NCI-H2081 treated with DMSO at 0.1 percent for 48 hours (cell line): ENCODE measurements at regions not wholly inside any gene's neighbourhood (a gene's known extent, or its start where the extent isn't known, plus 50 kb on each side); places are given as distances from the start of the nearest gene placed in this dataset.
"Not testable (repeated sequence)": the region's sequence is repeated elsewhere in the genome, so short reads cannot be mapped to it uniquely, and the experiment has no call there.

ENCODE experiments used
- DNase-seq: peaks from one replicate; lab custom pipeline; 2025; lab: John Stamatoyannopoulos, UW

DNA sequence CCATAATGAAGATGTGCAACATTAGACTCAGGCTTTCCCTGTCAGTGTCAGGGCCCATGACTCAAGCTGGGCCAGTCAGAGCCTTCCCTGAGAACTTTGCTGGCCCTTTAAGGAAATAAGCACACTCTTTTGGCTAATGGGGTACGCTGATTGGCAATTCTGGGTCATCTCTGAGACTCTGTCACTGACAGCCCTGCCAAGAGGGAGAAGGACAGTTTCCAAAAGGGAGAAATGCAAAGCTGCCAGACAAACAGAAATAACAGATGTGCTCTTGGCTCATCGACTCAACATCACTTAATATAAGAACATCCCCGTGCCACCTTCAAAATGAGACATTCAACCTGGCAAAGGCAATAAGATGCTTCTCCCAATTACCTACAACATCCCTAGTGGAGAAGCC, 491.9 kb upstream of the PROK2 start:
- no peak for DNase-seq

DNA sequence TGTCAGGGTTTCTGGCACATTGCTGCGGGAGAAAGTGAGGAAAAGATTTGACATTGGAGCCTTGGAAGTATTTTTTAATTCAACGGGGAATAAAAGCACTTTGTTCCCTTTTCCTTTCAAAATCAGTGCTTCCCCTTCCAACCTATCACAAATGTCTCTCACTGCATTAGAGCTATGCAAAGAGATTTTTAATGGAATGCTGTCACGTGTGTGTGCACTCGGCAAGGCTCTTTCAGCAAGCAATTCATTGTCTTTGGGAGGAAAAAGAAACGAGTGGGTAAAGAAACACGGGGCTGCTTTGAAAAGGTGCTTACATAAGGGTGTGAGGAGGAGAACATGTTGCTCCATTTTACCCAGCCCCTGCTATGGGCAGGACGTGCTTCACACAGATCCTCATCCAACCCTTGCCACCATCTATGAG, 490.4 kb upstream of the PROK2 start:
- DNase-seq: no peak

- no peak for DNase-seq
Observed at GRCh38 chr3:72274493-72275330, 489.8 kb upstream of the PROK2 start.

- DNase-seq: no peak
Observed at GRCh38 chr3:72273615-72274014, 488.7 kb upstream of the PROK2 start.

DNA sequence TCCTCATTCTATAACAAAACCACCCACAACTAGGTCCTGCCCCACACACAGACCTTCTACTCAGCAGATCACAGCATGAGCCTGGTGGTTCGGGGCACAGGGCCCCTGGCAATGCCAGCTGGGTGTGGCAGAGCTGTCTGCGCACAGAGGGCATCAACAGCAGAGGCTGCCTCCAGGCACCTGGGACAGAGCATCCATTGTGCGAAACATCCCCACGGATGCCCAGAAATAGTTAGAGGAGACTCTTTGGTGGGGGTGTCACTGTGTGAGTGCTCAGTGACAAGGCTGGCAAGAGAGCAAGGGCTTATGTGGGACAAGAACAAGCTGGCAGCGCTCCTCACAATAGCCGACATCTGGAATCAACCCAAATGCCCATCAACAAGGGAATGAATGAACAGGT, 487.4 kb upstream of the PROK2 start:
- no peak for DNase-seq

DNA sequence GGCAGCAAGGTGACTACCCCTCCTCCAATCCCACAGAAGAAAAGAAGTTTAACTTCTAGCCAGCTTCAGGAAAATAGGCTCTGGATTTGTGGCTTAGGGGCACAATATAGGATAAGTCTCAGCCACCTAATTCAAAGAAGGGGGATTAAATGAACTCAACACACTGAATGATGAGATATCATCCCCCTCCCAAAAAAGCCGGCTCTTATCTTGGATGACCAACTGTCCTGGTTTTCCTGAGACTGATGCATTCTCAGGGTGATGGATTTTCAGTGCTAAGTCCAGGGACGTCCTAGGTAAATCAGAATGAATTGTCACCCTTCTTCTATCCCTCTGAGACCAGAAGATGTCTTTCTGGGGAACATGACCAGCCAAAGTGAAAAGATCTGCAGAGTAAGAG, 487.0 kb upstream of the PROK2 start:
- DNase-seq: no peak

GRCh38 chr3:72271216-72271615, 486.3 kb upstream of the PROK2 start:
- DNase-seq: no peak

DNA sequence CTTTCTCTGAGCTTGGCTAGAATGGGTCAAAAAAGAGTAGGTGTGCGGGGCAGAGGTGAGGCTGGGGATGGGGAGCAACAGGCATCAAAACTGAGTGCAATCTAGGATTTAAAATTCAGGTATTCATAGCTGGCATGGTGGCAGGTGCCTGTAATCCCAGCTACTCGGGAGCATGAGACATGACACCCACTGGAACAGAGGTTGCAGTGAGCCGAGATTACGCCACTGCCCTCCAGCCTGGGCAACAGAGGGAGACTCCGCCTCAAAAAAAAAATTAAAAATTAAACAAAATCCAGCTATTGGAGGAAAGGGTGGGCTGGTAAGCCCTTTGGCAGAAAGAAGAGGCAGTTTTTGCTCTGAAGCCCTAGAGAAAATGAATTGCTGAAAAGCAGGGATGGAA, 485.8 kb upstream of the PROK2 start:
- DNase-seq: no peak

GRCh38 chr3:72270072-72270681, 485.2 kb upstream of the PROK2 start:
- DNase-seq: no peak

- DNase-seq: no peak
Observed at GRCh38 chr3:72269475-72269874, 484.5 kb upstream of the PROK2 start.

DNA sequence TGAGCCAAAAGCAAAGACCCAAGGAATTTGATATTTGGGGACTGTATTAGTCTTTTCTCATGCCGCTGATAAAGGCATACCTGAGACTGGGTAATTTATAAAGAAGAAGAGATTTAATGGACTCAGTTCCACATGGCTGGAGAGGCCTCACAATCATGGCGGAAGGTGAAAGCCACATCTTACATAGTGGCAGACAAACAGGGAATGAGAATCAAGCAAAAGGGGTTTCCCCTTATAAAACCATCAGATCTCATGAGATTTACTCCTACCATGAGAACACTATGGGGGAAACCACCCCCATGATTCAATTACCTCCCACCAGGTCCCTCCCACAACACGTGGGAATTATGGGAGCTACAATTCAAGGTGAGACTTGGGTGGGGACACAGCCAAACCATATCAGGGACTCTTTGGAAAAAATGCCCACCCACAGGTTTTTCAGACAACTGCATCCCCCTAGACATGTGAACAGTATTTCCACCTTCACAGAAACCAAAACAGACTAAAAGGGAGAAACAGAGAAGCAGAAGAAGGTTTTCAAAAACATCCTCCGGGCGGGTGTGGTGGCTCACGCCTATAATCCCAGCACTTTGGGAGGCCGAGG, 482.1 kb upstream of the PROK2 start:
- not testable (repeated sequence) for DNase-seq

- no peak for DNase-seq
Observed at GRCh38 chr3:72266016-72266370, 481.0 kb upstream of the PROK2 start.

GRCh38 chr3:72265256-72266015, 480.5 kb upstream of the PROK2 start:
- DNase-seq: no peak

GRCh38 chr3:72263223-72263990, 478.5 kb upstream of the PROK2 start:
- no peak for DNase-seq

DNA sequence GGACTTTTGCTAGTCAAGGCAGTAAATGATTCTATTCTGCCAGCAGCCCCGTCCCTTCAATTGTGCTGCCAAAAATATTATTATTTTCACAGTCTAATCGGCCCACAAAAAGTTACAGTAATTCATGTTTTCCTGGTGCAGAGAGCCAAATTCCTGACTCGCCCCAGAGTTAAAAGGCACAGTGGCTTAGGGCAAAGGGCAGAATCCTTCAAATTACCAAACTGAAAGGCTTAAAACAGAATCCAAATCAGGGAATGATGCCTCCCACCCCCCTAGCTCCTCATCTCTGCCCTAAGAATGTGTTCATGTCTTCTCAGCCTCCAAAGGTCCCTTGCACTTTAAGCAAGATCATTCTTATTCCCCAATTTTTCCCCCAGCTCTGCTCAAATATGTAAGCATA, 477.8 kb upstream of the PROK2 start:
- no peak for DNase-seq

GRCh38 chr3:72261566-72262564, 476.9 kb upstream of the PROK2 start:
- DNase-seq: no peak

DNA sequence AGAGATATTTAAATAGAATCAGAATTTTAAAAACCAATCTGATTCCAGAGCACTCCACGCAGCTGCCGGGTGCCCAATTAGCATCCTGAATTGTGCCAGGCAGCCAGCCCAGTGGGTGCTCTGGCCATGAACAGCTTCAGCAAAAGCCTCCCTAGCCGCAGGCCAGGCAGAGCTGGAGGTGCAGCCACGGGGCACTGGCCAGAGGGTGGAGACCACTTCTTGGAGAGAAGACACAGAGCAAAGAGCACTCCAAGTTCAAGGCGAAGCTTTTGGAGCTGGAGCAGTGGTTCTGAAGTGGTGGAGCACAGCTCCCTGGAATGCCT, 475.6 kb upstream of the PROK2 start:
- no peak for DNase-seq

DNA sequence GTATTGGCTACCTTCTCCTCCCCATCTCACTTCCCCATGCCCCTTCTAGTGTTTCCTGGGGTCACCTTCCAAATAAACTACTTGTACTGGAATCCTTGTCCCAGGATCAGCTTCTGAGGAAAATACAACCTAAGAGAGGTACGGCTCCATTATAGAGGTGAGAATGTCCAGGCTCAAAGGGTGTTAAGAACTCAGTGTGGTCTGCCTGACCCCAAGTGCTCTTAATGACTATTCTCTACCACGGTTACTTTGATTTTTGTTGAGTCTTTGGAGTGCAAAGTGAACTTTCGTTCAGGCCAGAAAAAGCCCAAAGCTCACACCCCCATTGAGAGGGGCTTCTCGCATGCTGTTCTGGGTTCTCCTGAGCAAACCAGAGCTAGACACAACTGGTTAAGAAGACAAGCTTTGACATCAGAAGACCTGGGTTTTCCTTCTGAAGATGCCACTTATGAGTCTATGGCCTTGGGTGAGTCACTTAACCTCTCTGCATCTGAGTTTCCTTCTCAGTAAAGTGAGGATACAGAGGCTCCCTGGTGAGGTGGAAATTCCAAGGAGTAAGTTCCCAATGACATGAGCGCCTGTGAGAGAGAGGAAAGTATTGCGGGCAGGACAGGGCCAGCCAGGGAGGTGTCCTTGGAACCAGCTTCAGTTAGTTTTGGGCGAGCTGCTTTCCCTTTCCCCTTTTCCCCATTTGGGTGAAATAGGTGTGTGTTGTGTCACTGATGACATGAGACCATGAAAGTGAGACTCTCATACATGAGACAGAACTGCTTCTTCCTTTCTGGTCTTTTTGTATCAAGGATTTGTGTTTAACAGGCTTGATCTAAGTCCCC, 475.0 kb upstream of the PROK2 start:
- no peak for DNase-seq

DNA sequence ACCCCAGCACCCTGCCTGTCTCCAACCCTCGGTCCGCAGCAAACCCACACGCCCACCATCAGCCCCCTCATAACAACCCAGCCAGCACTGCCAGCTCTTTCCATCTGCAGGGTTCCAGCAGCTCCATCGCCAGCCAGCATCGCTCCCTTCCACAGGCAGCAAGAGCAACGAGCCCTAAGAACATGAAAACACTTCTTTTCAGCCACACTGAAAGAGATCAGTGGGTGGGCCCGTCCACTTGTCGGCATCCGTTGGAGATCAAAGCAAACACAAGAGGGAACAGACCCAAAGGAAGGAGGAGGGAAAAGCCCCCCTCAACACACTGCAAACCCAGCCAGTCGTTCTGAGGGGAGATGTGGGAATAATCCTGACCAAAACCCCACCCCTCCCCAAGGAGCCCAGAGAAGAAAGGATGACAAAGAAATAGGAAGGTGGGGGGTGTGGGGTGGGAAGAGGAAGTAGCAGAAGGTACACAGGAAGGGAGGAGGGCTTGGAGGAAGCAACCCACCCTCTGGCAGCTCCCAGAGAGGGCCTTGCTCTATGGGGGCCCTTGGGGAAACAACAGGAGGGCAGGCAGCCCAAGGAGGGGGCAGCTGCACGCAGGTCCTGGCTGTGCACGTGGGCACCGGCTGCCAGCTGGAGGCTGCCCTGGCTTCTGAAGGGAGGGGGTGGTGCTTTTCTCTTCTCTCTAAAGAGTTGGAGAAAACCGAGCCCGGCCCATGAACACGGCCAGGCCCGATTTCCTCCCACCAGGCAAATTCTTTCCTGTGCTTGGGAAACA, 473.6 kb upstream of the PROK2 start:
- no peak for DNase-seq
